Right lobe of liver (tissue), 4 donors: ENCODE measurements at regions not wholly inside any gene's neighbourhood (a gene's known extent, or its start where the extent isn't known, plus 50 kb on each side); places are given as distances from the start of the nearest gene placed in this dataset.

ENCODE experiments used
- CTCF ChIP-seq, 4 donors: fragments of 200-600 bp in 3 of 4; fragments of 450-650 bp in 1 of 4; IDR thresholded peaks; one replicate each; pipeline versions ENCODE4 v1.5.1 to v1.8.0; 2016 to 2022; ENCODE audit warnings: antibody characterized with exemption in 4 of 4, mild to moderate bottlenecking in 2 of 4
- POLR2A ChIP-seq: fragments of 450-650 bp; IDR thresholded peaks from one replicate; pipeline ENCODE4 v1.6.1; 2017; ENCODE audit warnings: antibody characterized with exemption, mild to moderate bottlenecking
- donor health status: DM: no; HTN: no; CAD: no.
- donor health status: DM: no; HTN: no; CAD: no.
- donor health status: DM: no; HTN: yes; CAD: no.

GRCh38 chr15:27628486-27628885 is 470.6 kb downstream of the OCA2 start:
- TF ChIP-seq POLR2A, result no peak
- TF ChIP-seq CTCF (IDR thresholded peaks at IDR 0.05), result no peak
